Loucy (cell line): ENCODE measurements at regions not wholly inside any gene's neighbourhood (a gene's known extent, or its start where the extent isn't known, plus 50 kb on each side); places are given as distances from the start of the nearest gene placed in this dataset.

Source experiments
- H2AFZ ChIP-seq: fragments of 200-600 bp; sonication (generic); 2 replicates; pipeline ENCODE4 v1.6.0; 2016; ENCODE audit warnings: antibody characterized with exemption, mild to moderate bottlenecking, low read length, moderate library complexity
- H3F3A ChIP-seq: fragments of 200-600 bp; 2 replicates; pipeline ENCODE4 v1.6.0; 2016; ENCODE audit warnings: antibody characterized with exemption, low read depth, mild to moderate bottlenecking
- H3K27me3 ChIP-seq: fragments of 200-600 bp; sonication (generic); 2 replicates; pipeline ENCODE4 v1.6.1; 2014; ENCODE audit warnings: low read length, mild to moderate bottlenecking; ENCODE audit not compliant: insufficient read depth, poor library complexity, severe bottlenecking
- H3K36me3 ChIP-seq: fragments of 200-600 bp; sonication (generic); 2 replicates; pipeline ENCODE4 v1.6.1; 2016; ENCODE audit warnings: low read length; ENCODE audit not compliant: insufficient read depth
- H3K4me1 ChIP-seq: fragments of 200-600 bp; sonication (generic); 2 replicates; pipeline ENCODE4 v1.5.1; 2014; ENCODE audit warnings: low read length, mild to moderate bottlenecking; ENCODE audit not compliant: insufficient read depth, poor library complexity, severe bottlenecking
- H3K4me2 ChIP-seq: fragments of 200-600 bp; sonication (generic); 2 replicates; pipeline ENCODE4 v1.6.0; 2014; ENCODE audit warnings: antibody characterized with exemption, low read length, low read depth, mild to moderate bottlenecking; ENCODE audit not compliant: poor library complexity, severe bottlenecking
- H3K4me3 ChIP-seq: fragments of 200-600 bp; sonication (generic); 2 replicates; pipeline ENCODE4 v1.5.1; 2014; ENCODE audit warnings: low read length, mild to moderate bottlenecking, mixed read lengths; ENCODE audit not compliant: poor library complexity, severe bottlenecking
- H3K79me2 ChIP-seq: fragments of 200-600 bp; sonication (generic); 2 replicates; pipeline ENCODE4 v1.6.1; 2014; ENCODE audit warnings: low read length; ENCODE audit not compliant: insufficient read depth
- H3K9ac ChIP-seq: fragments of 200-600 bp; sonication (generic); 2 replicates; pipeline ENCODE4 v1.6.0; 2014; ENCODE audit warnings: mild to moderate bottlenecking, low read depth, low read length, moderate library complexity; ENCODE audit not compliant: poor library complexity, severe bottlenecking
- H3K9me2 ChIP-seq: fragments of 200-600 bp; sonication (generic); replicated peaks from 2 replicates; pipeline ENCODE4 v1.6.1; 2016; ENCODE audit warnings: low read depth, low read length, mixed read lengths
- H3K9me3 ChIP-seq: fragments of 200-600 bp; sonication (generic); 2 replicates; pipeline ENCODE4 v1.6.1; 2014; ENCODE audit warnings: mild to moderate bottlenecking, antibody characterized with exemption, low read length, low read depth; ENCODE audit not compliant: insufficient read depth
- H4K20me1 ChIP-seq: fragments of 200-600 bp; sonication (generic); 2 replicates; pipeline ENCODE4 v1.6.0; 2014; ENCODE audit warnings: antibody characterized with exemption, low read length, mild to moderate bottlenecking; ENCODE audit not compliant: insufficient read depth, poor library complexity, severe bottlenecking
- EZH2phosphoT487 ChIP-seq: fragments of 200-600 bp; IDR thresholded peaks from 2 replicates; pipeline ENCODE4 v1.6.1; 2018; ENCODE audit warnings: antibody characterized with exemption, mild to moderate bottlenecking, moderate library complexity, borderline replicate concordance
- TF ChIP-seq, protein P1 (sequence below): fragments of 200-600 bp; sonication (generic); conservative IDR thresholded peaks from 2 replicates; pipeline ENCODE4 v1.5.1; 2014; ENCODE audit warnings: mild to moderate bottlenecking, antibody characterized with exemption, low read length

DNA sequence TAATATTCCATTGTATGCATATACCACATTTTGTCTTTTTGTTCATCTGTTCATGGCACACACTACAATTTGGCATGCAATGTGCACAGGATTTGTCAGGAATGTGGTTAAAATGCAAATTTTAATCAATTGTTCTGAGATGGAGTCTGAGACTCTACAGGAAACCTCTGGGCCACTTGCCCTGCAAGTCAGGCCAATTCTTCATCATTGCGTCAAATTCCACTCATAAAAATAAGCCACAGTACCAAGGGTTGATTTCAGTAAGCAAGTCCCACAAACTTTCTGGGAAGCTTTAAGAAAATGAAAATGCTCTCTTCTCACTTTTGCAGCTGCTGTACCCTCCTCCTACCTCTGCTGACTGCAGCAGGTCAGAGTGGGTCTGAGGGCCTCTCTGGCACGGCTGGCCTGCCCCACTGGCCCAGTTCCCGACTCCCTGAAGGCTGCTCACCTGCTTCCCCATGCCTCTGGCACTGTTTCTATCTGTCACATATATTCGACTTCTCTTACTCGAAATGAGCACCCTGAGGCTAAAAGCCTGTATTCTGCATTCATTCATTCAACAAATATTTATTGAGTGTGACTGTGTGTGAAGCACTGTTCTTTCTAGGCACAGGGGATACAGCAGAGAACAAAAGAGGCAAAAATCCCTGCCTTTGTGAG, 83.8 kb upstream of the WASF3 start:
- Histone ChIP-seq H2AFZ (no peak overlapping the region), H4K20me1 (no peaks in the 10 kb centered on the region), H3K9ac (no peak overlapping the region), H3K9me3 (no peaks in the 10 kb centered on the region), H3K9me2 (no peaks in the 10 kb centered on the region), H3K36me3 (no peaks in the 10 kb centered on the region), H3F3A (no peaks in the 10 kb centered on the region), H3K79me2 (no peaks in the 10 kb centered on the region), H3K27me3 (no peaks in the 10 kb centered on the region), H3K4me3 (no peak overlapping the region), H3K4me2 (no peak overlapping the region), H3K4me1 (no peaks in the 10 kb centered on the region)
- TF ChIP-seq EZH2phosphoT487, result no peak
- TF ChIP-seq, protein P1, sequence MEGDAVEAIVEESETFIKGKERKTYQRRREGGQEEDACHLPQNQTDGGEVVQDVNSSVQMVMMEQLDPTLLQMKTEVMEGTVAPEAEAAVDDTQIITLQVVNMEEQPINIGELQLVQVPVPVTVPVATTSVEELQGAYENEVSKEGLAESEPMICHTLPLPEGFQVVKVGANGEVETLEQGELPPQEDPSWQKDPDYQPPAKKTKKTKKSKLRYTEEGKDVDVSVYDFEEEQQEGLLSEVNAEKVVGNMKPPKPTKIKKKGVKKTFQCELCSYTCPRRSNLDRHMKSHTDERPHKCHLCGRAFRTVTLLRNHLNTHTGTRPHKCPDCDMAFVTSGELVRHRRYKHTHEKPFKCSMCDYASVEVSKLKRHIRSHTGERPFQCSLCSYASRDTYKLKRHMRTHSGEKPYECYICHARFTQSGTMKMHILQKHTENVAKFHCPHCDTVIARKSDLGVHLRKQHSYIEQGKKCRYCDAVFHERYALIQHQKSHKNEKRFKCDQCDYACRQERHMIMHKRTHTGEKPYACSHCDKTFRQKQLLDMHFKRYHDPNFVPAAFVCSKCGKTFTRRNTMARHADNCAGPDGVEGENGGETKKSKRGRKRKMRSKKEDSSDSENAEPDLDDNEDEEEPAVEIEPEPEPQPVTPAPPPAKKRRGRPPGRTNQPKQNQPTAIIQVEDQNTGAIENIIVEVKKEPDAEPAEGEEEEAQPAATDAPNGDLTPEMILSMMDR, result no peak

DNA sequence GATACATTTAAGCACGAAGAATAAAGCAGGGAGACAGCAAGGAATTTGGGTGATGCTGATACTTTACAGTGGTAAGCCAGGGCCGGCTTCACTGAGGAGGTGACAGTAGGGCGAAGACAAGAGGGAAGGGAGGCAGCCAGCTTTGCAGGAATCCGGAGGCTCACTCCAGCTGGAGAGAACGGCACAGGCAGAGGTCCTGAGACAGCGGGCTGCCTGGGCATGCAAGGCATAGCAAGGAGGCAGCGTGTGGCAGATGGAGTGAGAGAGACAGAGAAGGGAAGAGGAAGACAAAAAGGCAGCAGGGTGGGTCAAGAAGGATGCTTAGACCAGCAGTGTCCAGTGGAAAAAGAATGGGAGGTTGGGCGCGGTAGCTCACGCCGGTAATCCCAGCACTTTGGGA, 83.2 kb upstream of the WASF3 start:
- H3K4me2 ChIP-seq, result no peak overlapping the region
- H3K4me1 ChIP-seq, result no peaks in the 10 kb centered on the region
- no peaks in the 10 kb centered on the region for H3K27me3 ChIP-seq
- no peaks in the 10 kb centered on the region for H4K20me1 ChIP-seq
- H3K9ac ChIP-seq, result no peak overlapping the region
- H3K9me2 ChIP-seq, result no peaks in the 10 kb centered on the region
- TF ChIP-seq, protein P1, result no peak
- TF ChIP-seq EZH2phosphoT487, result no peak
- no peak overlapping the region for H2AFZ ChIP-seq
- no peaks in the 10 kb centered on the region for H3K36me3 ChIP-seq
- no peaks in the 10 kb centered on the region for H3K9me3 ChIP-seq
- H3K79me2 ChIP-seq, result no peaks in the 10 kb centered on the region
- no peaks in the 10 kb centered on the region for H3F3A ChIP-seq
- H3K4me3 ChIP-seq, result no peak overlapping the region

- Histone ChIP-seq H3F3A (no peaks in the 10 kb centered on the region), H3K9me3 (no peaks in the 10 kb centered on the region), H3K4me3 (no peak overlapping the region), H3K4me1 (no peaks in the 10 kb centered on the region), H4K20me1 (no peaks in the 10 kb centered on the region), H3K79me2 (no peaks in the 10 kb centered on the region), H3K4me2 (no peak overlapping the region), H3K9ac (no peak overlapping the region), H2AFZ (no peak overlapping the region), H3K36me3 (no peaks in the 10 kb centered on the region), H3K9me2 (no peaks in the 10 kb centered on the region), H3K27me3 (no peaks in the 10 kb centered on the region)
- TF ChIP-seq, protein P1, result no peak
- TF ChIP-seq EZH2phosphoT487, result no peak
Measured at GRCh38 chr13:26475176-26476110, 82.0 kb upstream of the WASF3 start.
